ENCODE measurements at regions not wholly inside any gene's neighbourhood (a gene's known extent, or its start where the extent isn't known, plus 50 kb on each side); places are given as distances from the start of the nearest gene placed in this dataset.

GRCh38 chr9:2343756-2344155 is 277.8 kb upstream of the VLDLR start:
- Histone ChIP-seq H3K4me3 (ENCODE audit: low read depth, low read length) (no peak overlapping the region), H3K36me3 (ENCODE audit: control insufficient read depth, insufficient read depth, low read length) (no peaks in the 10 kb centered on the region), H3K27me3 (ENCODE audit: control insufficient read depth, insufficient read depth, low read length) (no peaks in the 10 kb centered on the region)
- no peak for TF ChIP-seq CTCF (IDR thresholded peaks at IDR 0.05; ENCODE audit: insufficient read depth, low read length, poor library complexity, severe bottlenecking)
- no peak for DNase-seq (ENCODE audit: low read depth)

- no peaks in the 10 kb centered on the region for H3K27me3 ChIP-seq (ENCODE audit: control insufficient read depth, insufficient read depth, low read length)
- H3K4me3 ChIP-seq (ENCODE audit: low read depth, low read length), result no peak overlapping the region
- no peaks in the 10 kb centered on the region for H3K36me3 ChIP-seq (ENCODE audit: control insufficient read depth, insufficient read depth, low read length)
- no peak for TF ChIP-seq CTCF (IDR thresholded peaks at IDR 0.05; ENCODE audit: insufficient read depth, low read length, poor library complexity, severe bottlenecking)
- DNase-seq (ENCODE audit: low read depth), result no peak
Measured at GRCh38 chr9:2344436-2344835, 277.2 kb upstream of the VLDLR start.

- Histone ChIP-seq H3K36me3 (ENCODE audit: control insufficient read depth, insufficient read depth, low read length) (no peaks in the 10 kb centered on the region), H3K4me3 (ENCODE audit: low read depth, low read length) (no peak overlapping the region), H3K27me3 (ENCODE audit: control insufficient read depth, insufficient read depth, low read length) (no peaks in the 10 kb centered on the region)
- TF ChIP-seq CTCF (IDR thresholded peaks at IDR 0.05; ENCODE audit: insufficient read depth, low read length, poor library complexity, severe bottlenecking), result no peak
- DNase-seq (ENCODE audit: low read depth), result no peak
Measured at GRCh38 chr9:2345013-2345412, 276.6 kb upstream of the VLDLR start.

GRCh38 chr9:2346277-2346913 is 275.2 kb upstream of the VLDLR start:
- H3K4me3 ChIP-seq (ENCODE audit: low read depth, low read length), result no peak overlapping the region
- no peaks in the 10 kb centered on the region for H3K36me3 ChIP-seq (ENCODE audit: control insufficient read depth, insufficient read depth, low read length)
- no peak for TF ChIP-seq CTCF (IDR thresholded peaks at IDR 0.05; ENCODE audit: insufficient read depth, low read length, poor library complexity, severe bottlenecking)
- no peak for DNase-seq (ENCODE audit: low read depth)
- H3K27me3 ChIP-seq (ENCODE audit: control insufficient read depth, insufficient read depth, low read length), result no peaks in the 10 kb centered on the region

- no peak for TF ChIP-seq CTCF (IDR thresholded peaks at IDR 0.05; ENCODE audit: insufficient read depth, low read length, poor library complexity, severe bottlenecking)
Measured at GRCh38 chr9:2351324-2351723, 270.3 kb upstream of the VLDLR start.

GRCh38 chr9:2354216-2354615 is 267.4 kb upstream of the VLDLR start:
- DNase-seq (ENCODE audit: low read depth), result no peak
- Histone ChIP-seq H3K36me3 (ENCODE audit: control insufficient read depth, insufficient read depth, low read length) (no peaks in the 10 kb centered on the region), H3K4me3 (ENCODE audit: low read depth, low read length) (no peak overlapping the region), H3K27me3 (ENCODE audit: control insufficient read depth, insufficient read depth, low read length) (no peaks in the 10 kb centered on the region)
- TF ChIP-seq CTCF (IDR thresholded peaks at IDR 0.05; ENCODE audit: insufficient read depth, low read length, poor library complexity, severe bottlenecking), result no peak

More at GRCh38 chr9:2351324-2351723, 270.3 kb upstream of the VLDLR start:
- DNase-seq (ENCODE audit: low read depth), result no peak
- Histone ChIP-seq H3K27me3 (ENCODE audit: control insufficient read depth, insufficient read depth, low read length) (no peaks in the 10 kb centered on the region), H3K36me3 (ENCODE audit: control insufficient read depth, insufficient read depth, low read length) (no peaks in the 10 kb centered on the region), H3K4me3 (ENCODE audit: low read depth, low read length) (no peak overlapping the region)
